AG10803 (cell line): ENCODE measurements at regions not wholly inside any gene's neighbourhood (a gene's known extent, or its start where the extent isn't known, plus 50 kb on each side); places are given as distances from the start of the nearest gene placed in this dataset.
"Not testable (repeated sequence)": the region's sequence is repeated elsewhere in the genome, so short reads cannot be mapped to it uniquely, and the experiment has no call there.

ENCODE experiments used
- DNase-seq: peaks from one replicate; pipeline ENCODE4 v3.0.0; 2010; ENCODE audit warnings: low read depth
- H3K4me3 ChIP-seq: 2 replicates; pipeline ENCODE4 v1.5.1; 2011; ENCODE audit warnings: mild to moderate bottlenecking, low read length, control low read depth
- TF ChIP-seq, protein P1 (sequence below): conservative IDR thresholded peaks from 2 replicates; pipeline ENCODE4 v1.5.1; 2011; ENCODE audit warnings: mild to moderate bottlenecking, low read length, control low read depth, inconsistent platforms

GRCh38 chr6:51167468-51167867 is 348.8 kb downstream of the TFAP2B start:
- TF ChIP-seq, protein P1, sequence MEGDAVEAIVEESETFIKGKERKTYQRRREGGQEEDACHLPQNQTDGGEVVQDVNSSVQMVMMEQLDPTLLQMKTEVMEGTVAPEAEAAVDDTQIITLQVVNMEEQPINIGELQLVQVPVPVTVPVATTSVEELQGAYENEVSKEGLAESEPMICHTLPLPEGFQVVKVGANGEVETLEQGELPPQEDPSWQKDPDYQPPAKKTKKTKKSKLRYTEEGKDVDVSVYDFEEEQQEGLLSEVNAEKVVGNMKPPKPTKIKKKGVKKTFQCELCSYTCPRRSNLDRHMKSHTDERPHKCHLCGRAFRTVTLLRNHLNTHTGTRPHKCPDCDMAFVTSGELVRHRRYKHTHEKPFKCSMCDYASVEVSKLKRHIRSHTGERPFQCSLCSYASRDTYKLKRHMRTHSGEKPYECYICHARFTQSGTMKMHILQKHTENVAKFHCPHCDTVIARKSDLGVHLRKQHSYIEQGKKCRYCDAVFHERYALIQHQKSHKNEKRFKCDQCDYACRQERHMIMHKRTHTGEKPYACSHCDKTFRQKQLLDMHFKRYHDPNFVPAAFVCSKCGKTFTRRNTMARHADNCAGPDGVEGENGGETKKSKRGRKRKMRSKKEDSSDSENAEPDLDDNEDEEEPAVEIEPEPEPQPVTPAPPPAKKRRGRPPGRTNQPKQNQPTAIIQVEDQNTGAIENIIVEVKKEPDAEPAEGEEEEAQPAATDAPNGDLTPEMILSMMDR: no peak
- no peak for DNase-seq
- H3K4me3 ChIP-seq: no peak overlapping the region

DNA sequence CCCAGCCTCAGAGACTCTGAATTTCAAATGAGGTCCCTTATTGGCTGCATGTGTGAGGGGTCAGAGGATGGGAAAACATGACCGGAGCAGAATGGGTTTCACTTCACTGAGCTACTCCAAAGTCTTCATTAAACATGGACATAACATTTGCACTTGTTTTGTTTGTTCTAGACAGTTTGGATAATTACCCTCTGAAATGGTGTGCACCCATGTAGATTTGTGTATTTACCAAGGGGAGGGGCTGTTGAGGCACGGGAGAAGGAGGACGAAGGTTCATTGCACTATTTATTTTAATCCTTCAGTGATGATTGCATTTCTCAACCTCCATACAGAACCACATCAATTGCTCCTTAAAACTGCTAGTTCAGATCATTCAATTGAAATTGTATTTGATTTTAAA is 364.2 kb downstream of the TFAP2B start:
- DNase-seq: no peak
- TF ChIP-seq, protein P1: no peak
- H3K4me3 ChIP-seq: no peak overlapping the region

DNA sequence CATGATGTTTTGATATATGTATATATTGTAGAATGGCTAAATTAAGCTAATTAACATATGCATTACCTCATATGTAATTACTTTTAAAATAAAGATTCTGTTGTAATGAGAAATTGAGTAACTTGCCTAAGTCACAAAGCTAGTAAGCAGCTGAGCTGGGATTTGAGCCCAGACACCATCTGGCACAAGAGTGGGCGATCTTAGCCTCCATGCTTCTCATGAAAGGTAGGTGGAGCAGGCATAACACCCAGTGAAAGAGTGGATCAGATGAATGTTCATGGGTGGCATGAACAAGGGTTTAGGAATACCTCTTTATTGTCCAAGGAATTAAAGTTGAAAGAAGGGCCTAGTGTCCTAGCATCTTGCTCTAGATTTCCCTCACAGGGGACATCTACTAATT is 365.4 kb downstream of the TFAP2B start:
- no peak overlapping the region for H3K4me3 ChIP-seq
- TF ChIP-seq, protein P1: no peak
- no peak for DNase-seq

DNA sequence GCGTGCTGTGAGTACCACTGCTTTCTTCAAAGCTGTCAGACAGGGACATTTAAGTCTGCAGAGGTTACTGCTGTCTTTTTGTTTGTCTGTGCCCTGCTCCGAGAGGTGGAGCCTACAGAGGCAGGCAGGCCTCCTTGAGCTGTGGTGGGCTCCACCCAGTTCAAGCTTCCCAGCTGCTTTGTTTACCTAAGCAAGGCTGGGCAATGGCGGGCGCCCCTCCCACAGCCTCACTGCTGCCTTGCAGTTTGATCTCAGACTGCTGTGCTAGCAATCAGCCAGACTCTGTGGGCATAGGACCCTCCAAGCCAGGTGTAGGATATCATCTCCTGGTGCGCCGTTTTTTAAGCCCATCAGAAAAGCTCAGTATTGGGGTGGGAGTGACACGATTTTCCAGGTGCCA is 374.5 kb downstream of the TFAP2B start:
- not testable (repeated sequence) for DNase-seq, H3K4me3 ChIP-seq

DNA sequence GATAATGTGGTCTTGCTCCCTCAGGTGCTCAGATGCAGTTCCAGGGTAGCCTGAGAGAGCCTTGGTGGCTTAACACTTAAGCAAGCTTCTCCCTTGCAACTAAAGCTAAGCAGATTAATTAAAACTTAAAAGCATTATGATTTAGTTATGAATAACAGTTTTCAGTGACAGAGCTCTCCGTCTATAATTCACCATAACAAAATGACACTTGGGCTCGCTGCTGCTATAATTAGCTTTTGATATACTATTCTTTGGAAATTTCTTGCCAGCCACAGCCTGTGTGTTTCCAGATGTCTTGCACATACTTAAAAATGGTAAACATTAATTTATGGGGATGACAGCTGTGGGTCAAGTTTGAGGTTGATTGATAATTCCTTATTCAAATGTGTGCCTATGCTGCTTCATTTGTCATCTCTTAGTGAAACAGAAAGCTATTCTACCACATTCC is 380.5 kb downstream of the TFAP2B start:
- TF ChIP-seq, protein P1: no peak
- H3K4me3 ChIP-seq: no peak overlapping the region
- DNase-seq: no peak

DNA sequence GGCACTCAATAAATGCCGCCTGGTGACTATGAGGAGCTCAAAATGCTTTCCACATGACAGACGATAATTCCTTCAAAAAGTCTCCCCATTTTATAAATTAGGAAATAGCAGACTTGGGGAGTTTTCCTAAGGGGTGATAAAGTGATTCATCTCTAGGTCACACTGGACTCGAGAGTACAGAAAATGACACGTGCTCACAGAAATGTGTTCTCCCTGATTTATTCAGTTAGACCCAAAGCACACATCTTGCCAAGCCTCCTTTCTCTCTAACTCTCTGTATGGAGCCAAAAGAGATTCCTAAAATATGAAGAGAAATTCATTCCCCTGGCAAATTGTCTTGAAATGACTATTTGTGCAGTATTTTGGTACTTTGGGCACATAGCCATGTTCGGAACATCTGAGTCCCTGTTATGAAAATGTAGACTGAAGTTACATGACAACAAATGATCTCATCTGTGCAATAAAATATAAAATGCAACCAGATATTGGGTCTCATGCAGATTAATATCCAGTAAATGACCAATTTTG is 381.1 kb downstream of the TFAP2B start:
- TF ChIP-seq, protein P1: no peak
- no peak for DNase-seq
- no peak overlapping the region for H3K4me3 ChIP-seq

- H3K4me3 ChIP-seq: no peak overlapping the region
- TF ChIP-seq, protein P1: no peak
- no peak for DNase-seq
Observed at GRCh38 chr6:51200676-51201075, 382.0 kb downstream of the TFAP2B start.

GRCh38 chr6:51202653-51203052 is 384.0 kb downstream of the TFAP2B start:
- not testable (repeated sequence) for H3K4me3 ChIP-seq, DNase-seq
